ENCODE measurements at regions not wholly inside any gene's neighbourhood (a gene's known extent, or its start where the extent isn't known, plus 50 kb on each side); places are given as distances from the start of the nearest gene placed in this dataset.

GRCh38 chr5:42956551-42956950 lies 83.6 kb downstream of the ANXA2R start:
- TF ChIP-seq EZH2 (IDR thresholded peaks at IDR 0.05) (no peak), POLR2AphosphoS5 (IDR thresholded peaks at IDR 0.05; ENCODE audit: borderline replicate concordance, low read depth, low read length) (no peak), FOXP2 (optimal IDR thresholded peaks at IDR 0.05; ENCODE audit: control extremely low read depth, extremely low read length, insufficient read depth) (no peak)

All from SK-N-MC (cell line).